Prostate gland (tissue), 2 donors: ENCODE measurements at regions not wholly inside any gene's neighbourhood (a gene's known extent, or its start where the extent isn't known, plus 50 kb on each side); places are given as distances from the start of the nearest gene placed in this dataset.

Source experiments
- DNase-seq: peaks from one replicate; pipeline ENCODE4 v3.0.0-alpha.2; 2019; ENCODE audit warnings: low spot score
- H3K27ac ChIP-seq, 2 donors: fragments of 200-600 bp; sonication (generic); 2 replicates each; pipeline ENCODE4 v1.5.1; 2017 to 2019
- H3K27me3 ChIP-seq: fragments of 200-600 bp; sonication (generic); replicated peaks from 2 replicates; pipeline ENCODE4 v1.5.1; 2019; ENCODE audit not compliant: insufficient read depth
- H3K36me3 ChIP-seq, 2 donors: fragments of 200-600 bp; sonication (generic); 1 replicate in 1 of 2; 2 replicates in 1 of 2; pipeline versions ENCODE4 v1.5.1 to v1.8.1; 2017 to 2019
- H3K4me1 ChIP-seq: fragments of 200-600 bp; sonication (generic); replicated peaks from 2 replicates; pipeline ENCODE4 v1.5.1; 2019
- H3K4me3 ChIP-seq, 2 donors: fragments of 200-600 bp; sonication (generic); 2 replicates each; pipeline ENCODE4 v1.5.1; 2017 to 2019
- H3K9me3 ChIP-seq: fragments of 200-600 bp; sonication (generic); 2 replicates; pipeline ENCODE4 v1.5.1; 2017
- CTCF ChIP-seq, 4 experiments: fragments of 200-600 bp in 2 of 4; fragments of 450-650 bp in 2 of 4; sonication (generic) in 2 of 4; IDR thresholded peaks; 1 replicate in 3 of 4; 2 replicates in 1 of 4; pipeline ENCODE4 v1.5.1; 2016 to 2019; ENCODE audit warnings: antibody characterized with exemption in 4 of 4, mild to moderate bottlenecking in 2 of 4, moderate library complexity in 2 of 4
- POLR2A ChIP-seq: fragments of 450-650 bp; IDR thresholded peaks from one replicate; pipeline ENCODE4 v1.6.1; 2016; ENCODE audit warnings: antibody characterized with exemption, mild to moderate bottlenecking
- POLR2AphosphoS5 ChIP-seq: sonication (generic); formaldehyde crosslinking; IDR thresholded peaks from one replicate; pipeline ENCODE4 v1.6.1; 2017; ENCODE audit warnings: antibody characterized with exemption
- WGBS: methylation state at CpG from one replicate; pipeline ENCODE4 v1.1.5; 2018; 5-methylcytosine and 5-hydroxymethylcytosine counted together
- intact Hi-C: fragments of 100-400 bp; cut with DNase I; formaldehyde crosslinking; loops from one replicate; pipeline ENCODE4 v1.14.2; 2022

GRCh38 chr3:40672861-40673260 lies 148.1 kb downstream of the ZNF621 start:
- 100% methylated on average over 1 of the region's 1 CpG for WGBS
- intact Hi-C loops, result no loop called here
- TF ChIP-seq CTCF (IDR thresholded peaks at IDR 0.05), result no peak
- TF ChIP-seq POLR2AphosphoS5, result no peak
- TF ChIP-seq POLR2A, result no peak
- H3K4me1 ChIP-seq, result no peaks in the 10 kb centered on the region
- H3K4me3 ChIP-seq, result no peak overlapping the region
- H3K27ac ChIP-seq, result no peak overlapping the region
- H3K36me3 ChIP-seq, result no peaks in the 10 kb centered on the region
- no peaks in the 10 kb centered on the region for H3K27me3 ChIP-seq
- H3K9me3 ChIP-seq, result no peaks in the 10 kb centered on the region
- no peak for DNase-seq

- Histone ChIP-seq H3K9me3 (no peaks in the 10 kb centered on the region), H3K4me3 (no peak overlapping the region), H3K27ac (no peak overlapping the region), H3K27me3 (no peaks in the 10 kb centered on the region), H3K36me3 (no peaks in the 10 kb centered on the region), H3K4me1 (no peaks in the 10 kb centered on the region)
- TF ChIP-seq POLR2A, result no peak
- TF ChIP-seq POLR2AphosphoS5, result no peak
- no peak for TF ChIP-seq CTCF (IDR thresholded peaks at IDR 0.05)
- intact Hi-C loops, result no loop called here
- WGBS, result 85% methylated on average over 3 of the region's 3 CpGs
- DNase-seq, result no peak
Measured at GRCh38 chr3:40677321-40677720, 152.6 kb downstream of the ZNF621 start.

- intact Hi-C loops, result no loop called here
- TF ChIP-seq CTCF (IDR thresholded peaks at IDR 0.05), result no peak
- no peak for TF ChIP-seq POLR2AphosphoS5
- TF ChIP-seq POLR2A, result no peak
- no peak overlapping the region for H3K27ac ChIP-seq
- H3K36me3 ChIP-seq, result no peaks in the 10 kb centered on the region
- H3K27me3 ChIP-seq, result no peaks in the 10 kb centered on the region
- WGBS, result 67% methylated on average over 3 of the region's 3 CpGs
- H3K4me1 ChIP-seq, result no peaks in the 10 kb centered on the region
- DNase-seq, result no peak
- H3K9me3 ChIP-seq, result no peaks in the 10 kb centered on the region
- no peak overlapping the region for H3K4me3 ChIP-seq
Measured at GRCh38 chr3:40677749-40678148, 153.0 kb downstream of the ZNF621 start.

- no peaks in the 10 kb centered on the region for H3K27me3 ChIP-seq
- WGBS, result 89% methylated on average over 4 of the region's 4 CpGs
- no peak for DNase-seq
- no peaks in the 10 kb centered on the region for H3K9me3 ChIP-seq
- TF ChIP-seq POLR2AphosphoS5, result no peak
- TF ChIP-seq CTCF (IDR thresholded peaks at IDR 0.05), result no peak
- no peak for TF ChIP-seq POLR2A
- H3K4me1 ChIP-seq, result no peaks in the 10 kb centered on the region
- no peaks in the 10 kb centered on the region for H3K36me3 ChIP-seq
- H3K4me3 ChIP-seq, result no peak overlapping the region
- H3K27ac ChIP-seq, result no peak overlapping the region
- intact Hi-C loops, result no loop called here
Measured at GRCh38 chr3:40679290-40679689, 154.5 kb downstream of the ZNF621 start.

- no peak overlapping the region for H3K27ac ChIP-seq
- no peaks in the 10 kb centered on the region for H3K27me3 ChIP-seq
- H3K4me1 ChIP-seq, result no peaks in the 10 kb centered on the region
- H3K36me3 ChIP-seq, result no peaks in the 10 kb centered on the region
- DNase-seq, result no peak
- 44% methylated on average over 3 of the region's 3 CpGs for WGBS
- intact Hi-C loops, result no loop called here
- no peak overlapping the region for H3K4me3 ChIP-seq
- H3K9me3 ChIP-seq, result no peaks in the 10 kb centered on the region
- TF ChIP-seq POLR2A, result no peak
- TF ChIP-seq POLR2AphosphoS5, result no peak
- no peak for TF ChIP-seq CTCF (IDR thresholded peaks at IDR 0.05)
Measured at GRCh38 chr3:40680685-40681657, 156.2 kb downstream of the ZNF621 start.
